ENCODE measurements at regions not wholly inside any gene's neighbourhood (a gene's known extent, or its start where the extent isn't known, plus 50 kb on each side); places are given as distances from the start of the nearest gene placed in this dataset.

DNA sequence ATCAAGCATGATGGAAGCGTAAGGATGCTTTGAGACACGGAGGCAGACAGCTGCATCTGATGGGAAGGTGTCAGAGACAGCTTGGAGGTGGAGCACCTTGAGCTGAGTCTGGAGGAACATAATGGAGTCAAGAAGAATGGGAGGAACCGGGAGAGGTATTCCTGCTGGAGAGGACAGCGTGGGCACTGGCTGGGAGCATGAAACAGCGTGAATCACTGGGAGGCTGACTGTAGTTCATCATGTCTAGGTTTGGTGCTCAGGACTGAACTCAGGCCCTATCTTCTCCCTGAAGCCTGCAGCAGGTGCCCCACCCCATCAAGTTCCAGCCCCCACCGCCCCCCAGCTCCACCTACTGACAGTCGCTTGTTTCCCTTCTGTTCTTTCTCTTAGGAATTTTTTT is 98.6 kb downstream of the TMEM17 start (continued):
- TF ChIP-seq JUN (CRISPR knock-in tag; IDR thresholded peaks at IDR 0.05): no peak

- CTCF ChIA-PET: no interaction called here
- Mint-ChIP-seq H3K4me1 (peaks cover 27% of the 10 kb centered on the region), H3K36me3 (peaks cover 6% of the 10 kb centered on the region; the same call in 1 of the 2 replicates), H3K4me3 (no peak overlapping the region), H3K9me3 (peaks cover 7% of the 10 kb centered on the region), H3K27me3 (ENCODE audit: low read depth) (peaks cover 2% of the 10 kb centered on the region; the same call in 1 of the 2 replicates), H3K27ac (no peak overlapping the region)
- ATAC-seq (no peak), DNase-seq (ENCODE audit: low spot score) (no peak)
- POLR2A ChIA-PET: no interaction called here
- TF ChIP-seq ZNF317 (CRISPR knock-in tag; IDR thresholded peaks at IDR 0.05; ENCODE audit: borderline replicate concordance, low read depth): no peak
- no peak for TF ChIP-seq NFATC4 (CRISPR knock-in tag; IDR thresholded peaks at IDR 0.05)
- no peak for TF ChIP-seq ATF1 (CRISPR knock-in tag; IDR thresholded peaks at IDR 0.05)
- TF ChIP-seq GRHL2 (CRISPR knock-in tag; IDR thresholded peaks at IDR 0.05; ENCODE audit: insufficient replicate concordance, severe bottlenecking): no peak
- no peak for TF ChIP-seq ZBTB21 (CRISPR knock-in tag; IDR thresholded peaks at IDR 0.05; ENCODE audit: borderline replicate concordance)
- TF ChIP-seq, protein P1, sequence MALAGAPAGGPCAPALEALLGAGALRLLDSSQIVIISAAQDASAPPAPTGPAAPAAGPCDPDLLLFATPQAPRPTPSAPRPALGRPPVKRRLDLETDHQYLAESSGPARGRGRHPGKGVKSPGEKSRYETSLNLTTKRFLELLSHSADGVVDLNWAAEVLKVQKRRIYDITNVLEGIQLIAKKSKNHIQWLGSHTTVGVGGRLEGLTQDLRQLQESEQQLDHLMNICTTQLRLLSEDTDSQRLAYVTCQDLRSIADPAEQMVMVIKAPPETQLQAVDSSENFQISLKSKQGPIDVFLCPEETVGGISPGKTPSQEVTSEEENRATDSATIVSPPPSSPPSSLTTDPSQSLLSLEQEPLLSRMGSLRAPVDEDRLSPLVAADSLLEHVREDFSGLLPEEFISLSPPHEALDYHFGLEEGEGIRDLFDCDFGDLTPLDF (CRISPR knock-in tag; IDR thresholded peaks at IDR 0.05): no peak
- TF ChIP-seq FOXK1 (CRISPR knock-in tag; IDR thresholded peaks at IDR 0.05): no peak
- no peak for TF ChIP-seq ZMAT4 (CRISPR knock-in tag; IDR thresholded peaks at IDR 0.05)
- TF ChIP-seq ATF2 (CRISPR knock-in tag; IDR thresholded peaks at IDR 0.05; ENCODE audit: borderline replicate concordance, low read depth): no peak
- TF ChIP-seq EMX1 (CRISPR knock-in tag; IDR thresholded peaks at IDR 0.05): no peak
- TF ChIP-seq, protein P2, sequence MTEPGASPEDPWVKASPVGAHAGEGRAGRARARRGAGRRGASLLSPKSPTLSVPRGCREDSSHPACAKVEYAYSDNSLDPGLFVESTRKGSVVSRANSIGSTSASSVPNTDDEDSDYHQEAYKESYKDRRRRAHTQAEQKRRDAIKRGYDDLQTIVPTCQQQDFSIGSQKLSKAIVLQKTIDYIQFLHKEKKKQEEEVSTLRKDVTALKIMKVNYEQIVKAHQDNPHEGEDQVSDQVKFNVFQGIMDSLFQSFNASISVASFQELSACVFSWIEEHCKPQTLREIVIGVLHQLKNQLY (CRISPR knock-in tag; IDR thresholded peaks at IDR 0.05): no peak
- TF ChIP-seq NR1H2 (CRISPR knock-in tag; IDR thresholded peaks at IDR 0.05): no peak
- no peak for TF ChIP-seq JAZF1 (CRISPR knock-in tag; IDR thresholded peaks at IDR 0.05)
- no peak for TF ChIP-seq NFE2L1 (CRISPR knock-in tag; IDR thresholded peaks at IDR 0.05)
- TF ChIP-seq RELA (CRISPR knock-in tag; IDR thresholded peaks at IDR 0.05; ENCODE audit: borderline replicate concordance): no peak
- no peak for TF ChIP-seq ATF6 (CRISPR knock-in tag; IDR thresholded peaks at IDR 0.05)
- TF ChIP-seq TP53 (CRISPR knock-in tag; IDR thresholded peaks at IDR 0.05): no peak
- TF ChIP-seq FOXJ3 (CRISPR knock-in tag; IDR thresholded peaks at IDR 0.05; ENCODE audit: borderline replicate concordance): no peak
These were observed 99.4 kb downstream of the TMEM17 start for GRCh38 chr2:62406573-62407043.

- Mint-ChIP-seq H3K27ac (no peak overlapping the region), H3K9me3 (peaks cover 11% of the 10 kb centered on the region), H3K4me3 (no peak overlapping the region), H3K27me3 (ENCODE audit: low read depth) (peaks cover 2% of the 10 kb centered on the region; the same call in 1 of the 2 replicates), H3K4me1 (peaks cover 14% of the 10 kb centered on the region), H3K36me3 (peaks cover 6% of the 10 kb centered on the region; the same call in 1 of the 2 replicates)
- no peak for DNase-seq (ENCODE audit: low spot score)
- TF ChIP-seq ATF2 (CRISPR knock-in tag; IDR thresholded peaks at IDR 0.05; ENCODE audit: borderline replicate concordance, low read depth): no peak
- no peak for TF ChIP-seq HMGA2 (CRISPR knock-in tag; IDR thresholded peaks at IDR 0.05)
- ChIA-PET POLR2A (no interaction called here), CTCF (no interaction called here)
- no peak for ATAC-seq
These were observed 101.1 kb downstream of the TMEM17 start for GRCh38 chr2:62404913-62405312.

Data from WTC11 (cell line).